Body of pancreas (tissue), 4 donors: ENCODE measurements at regions not wholly inside any gene's neighbourhood (a gene's known extent, or its start where the extent isn't known, plus 50 kb on each side); places are given as distances from the start of the nearest gene placed in this dataset.

Experiments
- POLR2A ChIP-seq, 3 donors: fragments of 450-650 bp; IDR thresholded peaks; one replicate each; pipeline ENCODE4 v1.6.1; 2016; ENCODE audit warnings: antibody characterized with exemption in 3 of 3, mild to moderate bottlenecking in 2 of 3
- TF ChIP-seq, protein P1 (sequence below), 7 experiments: fragments of 450-650 bp in 4 of 7; fragments of 200-600 bp in 3 of 7; sonication (generic) in 3 of 7; IDR thresholded peaks; one replicate each; pipeline ENCODE4 v1.5.1; 2016 to 2019; ENCODE audit warnings: antibody characterized with exemption in 7 of 7

DNA sequence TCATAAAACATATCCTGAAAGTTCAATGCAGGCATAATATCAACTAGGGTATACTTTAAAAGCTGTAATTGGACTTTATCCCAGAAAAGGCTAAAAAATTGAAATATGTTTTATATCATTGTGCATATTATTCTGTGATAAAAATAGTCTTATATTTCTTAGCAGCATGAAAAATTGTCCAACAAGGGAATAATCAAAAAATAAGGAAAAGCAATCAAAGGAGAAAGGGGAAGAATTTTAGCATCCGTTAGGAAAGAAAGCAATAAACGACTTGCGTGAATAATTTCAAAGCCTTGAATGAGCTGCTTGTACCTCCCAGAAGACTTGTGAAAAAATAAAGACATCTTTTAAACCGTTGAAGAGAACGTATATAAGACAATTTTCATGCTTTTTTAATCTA, 1369.8 kb upstream of the GBE1 start:
- TF ChIP-seq, protein P1, sequence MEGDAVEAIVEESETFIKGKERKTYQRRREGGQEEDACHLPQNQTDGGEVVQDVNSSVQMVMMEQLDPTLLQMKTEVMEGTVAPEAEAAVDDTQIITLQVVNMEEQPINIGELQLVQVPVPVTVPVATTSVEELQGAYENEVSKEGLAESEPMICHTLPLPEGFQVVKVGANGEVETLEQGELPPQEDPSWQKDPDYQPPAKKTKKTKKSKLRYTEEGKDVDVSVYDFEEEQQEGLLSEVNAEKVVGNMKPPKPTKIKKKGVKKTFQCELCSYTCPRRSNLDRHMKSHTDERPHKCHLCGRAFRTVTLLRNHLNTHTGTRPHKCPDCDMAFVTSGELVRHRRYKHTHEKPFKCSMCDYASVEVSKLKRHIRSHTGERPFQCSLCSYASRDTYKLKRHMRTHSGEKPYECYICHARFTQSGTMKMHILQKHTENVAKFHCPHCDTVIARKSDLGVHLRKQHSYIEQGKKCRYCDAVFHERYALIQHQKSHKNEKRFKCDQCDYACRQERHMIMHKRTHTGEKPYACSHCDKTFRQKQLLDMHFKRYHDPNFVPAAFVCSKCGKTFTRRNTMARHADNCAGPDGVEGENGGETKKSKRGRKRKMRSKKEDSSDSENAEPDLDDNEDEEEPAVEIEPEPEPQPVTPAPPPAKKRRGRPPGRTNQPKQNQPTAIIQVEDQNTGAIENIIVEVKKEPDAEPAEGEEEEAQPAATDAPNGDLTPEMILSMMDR (IDR thresholded peaks at IDR 0.05), result no peak
- TF ChIP-seq POLR2A (IDR thresholded peaks at IDR 0.05), result no peak
